Activated T-helper 2 cell treated with anti-CD3 and anti-CD28 coated beads, Interferon-gamma antibody, Interleukin-2, Interleukin-4, amounts not matched to agents 10 μg/mL and 5 μg/mL and 100 μg/mL, durations not matched to agents 14 hours and 24 hours and 36 hours (primary cell): ENCODE measurements at regions not wholly inside any gene's neighbourhood (a gene's known extent, or its start where the extent isn't known, plus 50 kb on each side); places are given as distances from the start of the nearest gene placed in this dataset.
"Not testable (repeated sequence)": the region's sequence is repeated elsewhere in the genome, so short reads cannot be mapped to it uniquely, and the experiment has no call there.

Experiments
- DNase-seq: peaks from one replicate; pipeline ENCODE4 v3.0.0; 2021; ENCODE audit warnings: low spot score
- H3K27ac Mint-ChIP-seq: one replicate; pipeline ENCODE4 v1.8.0; 2021; ENCODE audit warnings: mixed read lengths
- H3K27me3 Mint-ChIP-seq: one replicate; pipeline ENCODE4 v1.8.0; 2021; ENCODE audit warnings: low read depth, mixed read lengths
- H3K36me3 Mint-ChIP-seq: one replicate; pipeline ENCODE4 v1.8.0; 2021; ENCODE audit warnings: low read depth, mixed read lengths
- H3K4me1 Mint-ChIP-seq: one replicate; pipeline ENCODE4 v1.8.0; 2021; ENCODE audit warnings: low read depth, mixed read lengths
- H3K4me3 Mint-ChIP-seq: one replicate; pipeline ENCODE4 v1.8.0; 2021; ENCODE audit warnings: low read depth, mild to moderate bottlenecking, moderate library complexity, mixed read lengths
- H3K9me3 Mint-ChIP-seq: one replicate; pipeline ENCODE4 v1.8.0; 2021; ENCODE audit warnings: mixed read lengths
- intact Hi-C: fragments of 100-400 bp; cut with micrococcal nuclease; formaldehyde crosslinking; loops from one replicate; pipeline ENCODE4 v1.15.1; 2023

DNA sequence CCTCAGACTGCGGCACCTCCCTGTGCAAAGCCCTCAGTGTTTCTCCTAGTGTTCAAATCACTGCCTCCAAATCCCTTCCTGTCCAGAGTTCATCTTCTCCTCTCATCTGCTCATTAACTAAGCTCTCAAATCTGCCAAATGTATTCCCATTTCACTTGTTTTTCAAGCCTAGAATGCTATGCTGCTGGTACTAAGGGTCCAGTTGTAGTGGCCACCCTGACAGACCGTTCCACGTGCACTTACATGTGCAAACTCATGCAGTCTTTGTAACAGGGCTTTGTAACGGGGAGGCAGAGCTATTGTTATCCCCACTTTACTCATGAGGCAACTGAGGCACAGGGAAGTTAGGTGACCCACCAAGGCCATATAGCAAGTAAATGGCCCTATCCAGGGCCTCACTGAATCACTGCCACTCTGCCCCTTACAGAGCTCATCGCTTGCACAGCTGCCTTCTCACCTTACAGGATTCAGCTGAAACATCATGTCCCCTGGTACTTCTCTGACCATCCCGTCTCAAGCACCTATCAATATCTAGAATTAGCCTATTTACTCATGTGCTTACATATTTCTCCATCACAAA, 153.0 kb upstream of the PDE1C start:
- H3K36me3 Mint-ChIP-seq = no peaks in the 10 kb centered on the region
- no peak overlapping the region for H3K4me3 Mint-ChIP-seq
- no peaks in the 10 kb centered on the region for H3K9me3 Mint-ChIP-seq
- H3K27me3 Mint-ChIP-seq = no peaks in the 10 kb centered on the region
- intact Hi-C loops = no loop called here
- no peak overlapping the region for H3K27ac Mint-ChIP-seq
- DNase-seq = no peak
- no peaks in the 10 kb centered on the region for H3K4me1 Mint-ChIP-seq

DNA sequence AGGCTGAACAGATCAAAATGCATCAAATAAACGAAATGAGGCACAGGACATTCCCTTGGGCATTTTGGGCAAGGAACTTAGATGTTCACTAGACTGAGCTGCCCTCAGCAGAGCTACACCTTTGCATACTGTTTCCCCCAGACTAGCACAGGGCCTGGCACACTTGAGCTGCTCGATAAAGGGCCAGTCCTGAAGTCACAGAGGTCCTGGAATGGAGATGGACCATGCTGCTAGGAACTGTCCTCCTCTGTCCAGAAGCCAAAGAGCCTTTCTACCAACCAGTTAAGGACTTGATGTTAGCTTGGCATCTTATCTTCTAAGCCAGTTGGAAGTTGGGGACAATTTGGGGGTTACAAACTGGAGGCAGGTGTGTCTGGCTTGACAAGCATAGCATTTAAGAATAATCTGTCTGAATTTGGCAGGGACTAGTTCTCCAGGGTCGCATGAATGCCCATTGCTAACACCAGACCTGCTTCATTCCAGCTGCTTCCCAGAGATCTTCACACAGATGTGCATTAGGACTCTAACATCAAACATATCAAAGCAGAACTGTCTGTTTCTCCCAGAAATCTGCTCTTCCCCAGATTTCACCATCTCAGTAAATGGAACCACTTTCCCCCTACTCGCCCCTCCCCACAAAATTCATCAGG, 152.2 kb upstream of the PDE1C start:
- DNase-seq = no peak
- Mint-ChIP-seq H3K4me1 (no peaks in the 10 kb centered on the region), H3K36me3 (no peaks in the 10 kb centered on the region), H3K27me3 (no peaks in the 10 kb centered on the region), H3K9me3 (no peaks in the 10 kb centered on the region), H3K4me3 (no peak overlapping the region), H3K27ac (no peak overlapping the region)
- intact Hi-C loops = no loop called here

DNA sequence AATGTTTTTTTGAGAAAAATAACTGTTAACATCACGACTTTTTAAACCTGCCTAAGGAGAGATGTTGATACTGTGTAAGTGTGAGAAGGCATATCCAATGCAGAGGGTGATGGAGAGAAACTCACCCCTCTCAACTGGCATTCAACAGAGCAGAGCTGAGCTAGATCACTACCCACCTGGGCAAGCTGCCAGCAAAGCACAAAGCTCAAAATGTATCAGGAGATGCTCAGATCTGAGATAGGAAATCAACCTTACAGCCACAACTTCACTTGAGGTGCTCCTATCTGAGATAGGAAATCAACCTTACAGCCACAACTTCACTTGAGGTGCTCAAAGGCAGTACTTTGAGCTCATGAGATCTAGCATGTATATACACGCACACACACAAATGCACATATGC, 151.5 kb upstream of the PDE1C start:
- DNase-seq = no peak
- H3K36me3 Mint-ChIP-seq = no peaks in the 10 kb centered on the region
- H3K27ac Mint-ChIP-seq = no peak overlapping the region
- no peaks in the 10 kb centered on the region for H3K27me3 Mint-ChIP-seq
- no peaks in the 10 kb centered on the region for H3K9me3 Mint-ChIP-seq
- no peak overlapping the region for H3K4me3 Mint-ChIP-seq
- intact Hi-C loops = no loop called here
- no peaks in the 10 kb centered on the region for H3K4me1 Mint-ChIP-seq

DNA sequence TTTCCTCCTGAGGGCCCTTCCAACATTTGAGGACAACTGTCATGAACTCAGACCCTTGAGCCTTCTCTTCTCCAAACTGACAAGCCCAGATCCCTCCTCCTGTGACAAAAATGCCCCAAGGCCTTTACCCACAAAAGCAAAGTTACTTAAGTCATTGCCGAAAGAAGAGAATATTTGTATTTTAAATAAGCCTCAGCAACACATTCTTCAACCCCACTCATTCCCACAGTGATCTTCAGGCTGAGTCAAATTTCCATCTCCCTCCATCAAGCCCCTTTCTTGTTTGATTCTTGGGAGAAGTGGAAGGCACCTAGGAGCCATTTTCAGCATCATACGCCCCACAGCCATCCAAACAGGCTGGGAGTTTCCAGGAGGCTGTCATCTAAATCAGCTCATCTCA, 150.8 kb upstream of the PDE1C start:
- no peak overlapping the region for H3K4me3 Mint-ChIP-seq
- no peaks in the 10 kb centered on the region for H3K36me3 Mint-ChIP-seq
- no peaks in the 10 kb centered on the region for H3K9me3 Mint-ChIP-seq
- H3K27ac Mint-ChIP-seq = no peak overlapping the region
- H3K4me1 Mint-ChIP-seq = no peaks in the 10 kb centered on the region
- no peaks in the 10 kb centered on the region for H3K27me3 Mint-ChIP-seq
- intact Hi-C loops = no loop called here
- DNase-seq = no peak

DNA sequence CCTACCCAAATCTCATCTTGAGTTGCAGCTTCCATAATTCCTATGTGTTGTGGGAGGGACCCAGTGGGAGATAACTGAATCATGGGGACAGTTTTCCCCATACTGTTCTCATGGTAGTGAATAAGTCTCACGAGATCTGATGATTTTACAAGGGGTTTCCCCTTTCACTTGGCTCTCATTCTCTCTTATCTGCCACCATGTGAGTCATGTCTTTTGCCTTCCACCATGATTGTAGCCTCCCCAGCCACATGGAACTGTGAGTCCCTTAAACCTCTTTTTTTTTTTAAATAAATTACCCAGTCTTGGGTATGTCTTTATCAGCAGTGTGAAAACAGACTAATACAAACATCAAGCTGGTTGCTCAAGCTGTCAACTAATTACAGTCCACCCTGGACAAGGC, 149.6 kb upstream of the PDE1C start:
- H3K9me3 Mint-ChIP-seq, H3K4me3 Mint-ChIP-seq, H3K4me1 Mint-ChIP-seq, H3K36me3 Mint-ChIP-seq, H3K27me3 Mint-ChIP-seq, intact Hi-C loops, DNase-seq, H3K27ac Mint-ChIP-seq: not testable (repeated sequence)

DNA sequence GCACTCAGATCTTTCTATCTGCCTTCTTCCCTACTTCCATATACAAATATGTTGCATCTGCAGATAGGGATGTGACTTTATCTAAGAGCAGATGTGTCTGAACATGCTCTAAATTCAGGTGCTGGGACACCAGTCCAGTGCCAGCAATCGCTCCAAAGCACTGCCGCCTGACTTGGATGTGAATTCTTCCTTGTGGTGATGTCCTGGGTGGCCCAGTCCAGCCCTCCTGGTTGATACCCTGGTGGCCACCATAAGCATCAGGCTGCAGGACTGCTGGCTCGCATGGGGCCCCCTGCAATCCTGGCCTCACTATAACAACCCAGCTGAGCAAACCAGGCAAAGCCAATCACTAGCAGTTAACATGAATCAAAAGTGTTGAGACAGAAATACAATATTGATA, 149.2 kb upstream of the PDE1C start:
- no peaks in the 10 kb centered on the region for H3K4me1 Mint-ChIP-seq
- no peak for DNase-seq
- H3K27me3 Mint-ChIP-seq = no peaks in the 10 kb centered on the region
- H3K4me3 Mint-ChIP-seq = no peak overlapping the region
- H3K27ac Mint-ChIP-seq = no peak overlapping the region
- no peaks in the 10 kb centered on the region for H3K36me3 Mint-ChIP-seq
- no peaks in the 10 kb centered on the region for H3K9me3 Mint-ChIP-seq
- intact Hi-C loops = no loop called here

DNA sequence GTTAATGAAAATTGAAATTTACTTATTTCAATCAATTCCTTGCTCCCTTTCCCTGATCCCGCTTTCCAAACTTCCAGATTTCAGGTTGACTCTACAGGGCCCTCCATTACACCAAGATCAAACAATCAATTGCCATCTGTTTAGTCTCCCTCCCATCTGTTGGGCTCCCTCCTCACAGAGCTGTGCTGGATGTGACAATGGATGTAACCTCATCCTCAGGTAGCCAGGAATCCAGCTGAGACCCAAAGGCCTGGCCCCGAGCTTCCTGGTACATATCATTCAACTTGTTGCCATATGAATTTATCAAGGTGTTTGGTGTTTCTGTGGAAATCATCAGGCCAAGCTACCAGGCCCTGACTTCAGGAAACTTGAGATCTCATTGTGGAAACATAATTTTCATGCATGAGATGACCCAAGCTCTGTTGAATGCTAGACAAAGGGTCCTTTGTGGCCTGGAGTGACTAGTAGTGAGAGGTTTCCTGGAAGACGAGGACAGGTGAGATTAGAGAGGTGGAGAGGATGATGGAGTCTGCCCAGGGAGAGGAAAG, 148.6 kb upstream of the PDE1C start:
- DNase-seq = no peak
- no peaks in the 10 kb centered on the region for H3K27me3 Mint-ChIP-seq
- no peaks in the 10 kb centered on the region for H3K4me1 Mint-ChIP-seq
- intact Hi-C loops = no loop called here
- no peaks in the 10 kb centered on the region for H3K9me3 Mint-ChIP-seq
- H3K36me3 Mint-ChIP-seq = no peaks in the 10 kb centered on the region
- no peak overlapping the region for H3K4me3 Mint-ChIP-seq
- no peak overlapping the region for H3K27ac Mint-ChIP-seq

DNA sequence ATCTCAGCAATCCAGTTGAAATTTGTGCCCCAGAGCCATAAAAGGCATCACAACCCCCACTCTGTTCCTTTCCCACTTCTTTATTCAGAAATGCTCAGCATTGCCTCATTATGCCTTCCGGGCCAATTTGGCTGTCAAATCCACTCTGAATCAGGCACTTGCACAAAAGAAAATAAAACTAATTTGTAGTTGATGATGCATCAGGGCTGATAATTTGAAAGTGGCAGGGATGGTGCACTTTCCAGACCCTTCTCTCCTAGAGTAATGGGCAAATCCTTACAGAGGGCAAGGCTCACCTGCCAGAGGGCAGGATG, 147.9 kb upstream of the PDE1C start:
- H3K27ac Mint-ChIP-seq = no peak overlapping the region
- intact Hi-C loops = no loop called here
- no peaks in the 10 kb centered on the region for H3K9me3 Mint-ChIP-seq
- DNase-seq = no peak
- H3K36me3 Mint-ChIP-seq = no peaks in the 10 kb centered on the region
- H3K4me1 Mint-ChIP-seq = no peaks in the 10 kb centered on the region
- no peak overlapping the region for H3K4me3 Mint-ChIP-seq
- H3K27me3 Mint-ChIP-seq = no peaks in the 10 kb centered on the region

DNA sequence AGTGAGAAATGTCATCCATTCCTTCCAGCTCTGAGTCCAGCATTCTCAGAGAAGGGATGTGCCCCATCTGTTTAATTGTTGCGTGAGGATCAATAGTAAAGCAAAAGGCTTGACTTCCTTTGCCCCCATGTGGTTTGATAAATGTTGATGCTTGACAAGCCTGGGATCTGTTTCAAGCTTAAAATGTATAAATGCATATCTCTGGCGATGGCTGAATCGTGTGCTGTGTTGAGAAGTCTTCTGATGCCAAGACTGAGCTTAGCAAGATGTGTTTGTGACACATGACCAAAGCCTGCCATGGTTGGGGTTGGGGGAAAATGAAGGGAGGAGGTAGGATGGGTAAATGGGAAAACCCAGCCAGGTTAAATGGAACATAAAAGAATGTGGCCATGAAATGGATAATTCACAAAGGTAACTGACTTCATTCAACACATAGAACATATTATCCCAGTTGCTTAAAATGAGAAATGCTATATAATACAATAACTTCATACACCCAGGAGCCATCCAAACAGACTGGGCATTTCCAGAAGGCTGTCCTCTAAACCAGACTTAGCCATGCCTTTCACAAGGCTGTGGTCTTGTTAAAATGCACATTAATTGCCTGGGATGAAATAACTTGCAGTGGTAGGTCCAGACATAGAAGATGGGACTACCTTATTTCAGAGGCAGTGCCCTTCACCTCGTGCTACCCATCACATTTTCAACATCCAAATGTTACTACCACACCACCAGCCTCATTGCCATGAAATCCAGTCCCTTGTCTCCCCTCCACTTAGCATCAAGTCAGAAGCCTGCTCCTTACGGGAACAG, 147.3 kb upstream of the PDE1C start:
- Mint-ChIP-seq H3K27ac (no peak overlapping the region), H3K4me3 (no peak overlapping the region), H3K36me3 (no peaks in the 10 kb centered on the region), H3K4me1 (no peaks in the 10 kb centered on the region), H3K27me3 (no peaks in the 10 kb centered on the region), H3K9me3 (no peaks in the 10 kb centered on the region)
- intact Hi-C loops = no loop called here
- no peak for DNase-seq

DNA sequence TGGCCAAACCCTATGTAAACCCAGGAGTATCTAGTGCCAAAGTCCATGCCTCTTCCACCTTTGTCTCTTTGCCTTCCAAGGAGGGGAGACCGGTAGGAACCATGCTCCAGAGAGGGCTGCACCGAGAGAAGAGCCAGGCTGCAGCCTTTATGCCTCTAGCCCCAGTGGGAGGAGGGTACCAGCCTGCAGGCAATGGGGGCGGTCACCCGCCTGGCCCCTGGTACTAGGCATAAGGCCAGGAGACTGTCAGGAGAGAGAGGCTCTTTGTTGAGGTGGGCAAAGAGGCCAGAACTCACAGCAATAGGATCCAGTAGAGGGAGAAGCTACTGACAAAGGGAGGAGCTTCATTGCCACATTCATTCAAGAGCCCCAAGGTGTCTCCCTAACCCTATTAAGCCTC, 146.6 kb upstream of the PDE1C start:
- intact Hi-C loops = no loop called here
- Mint-ChIP-seq H3K36me3 (no peaks in the 10 kb centered on the region), H3K9me3 (no peaks in the 10 kb centered on the region), H3K4me3 (no peak overlapping the region), H3K4me1 (no peaks in the 10 kb centered on the region), H3K27me3 (no peaks in the 10 kb centered on the region), H3K27ac (no peak overlapping the region)
- DNase-seq = no peak

DNA sequence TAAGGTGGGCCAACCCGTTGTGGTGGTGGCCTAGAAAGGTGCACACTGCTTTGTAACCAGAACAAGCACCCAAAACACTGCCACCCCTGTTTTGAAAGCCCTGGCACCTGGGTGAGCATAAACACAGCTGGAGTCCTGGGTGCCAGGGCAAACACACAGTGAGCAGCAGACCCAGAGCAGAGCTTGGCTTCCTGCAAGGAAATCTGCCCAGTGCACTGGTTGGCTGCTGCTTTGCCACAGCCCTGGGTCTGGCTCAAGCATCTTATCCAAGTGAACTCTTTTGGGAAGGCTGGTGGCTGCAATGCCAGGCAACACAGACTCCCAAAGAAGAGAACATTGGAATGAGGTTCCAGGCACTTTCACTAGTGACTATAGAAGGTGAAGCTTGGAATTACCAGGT, 145.5 kb upstream of the PDE1C start:
- Mint-ChIP-seq H3K9me3 (no peaks in the 10 kb centered on the region), H3K27me3 (no peaks in the 10 kb centered on the region), H3K4me1 (no peaks in the 10 kb centered on the region), H3K36me3 (no peaks in the 10 kb centered on the region), H3K27ac (no peak overlapping the region), H3K4me3 (no peak overlapping the region)
- no peak for DNase-seq
- intact Hi-C loops = no loop called here

DNA sequence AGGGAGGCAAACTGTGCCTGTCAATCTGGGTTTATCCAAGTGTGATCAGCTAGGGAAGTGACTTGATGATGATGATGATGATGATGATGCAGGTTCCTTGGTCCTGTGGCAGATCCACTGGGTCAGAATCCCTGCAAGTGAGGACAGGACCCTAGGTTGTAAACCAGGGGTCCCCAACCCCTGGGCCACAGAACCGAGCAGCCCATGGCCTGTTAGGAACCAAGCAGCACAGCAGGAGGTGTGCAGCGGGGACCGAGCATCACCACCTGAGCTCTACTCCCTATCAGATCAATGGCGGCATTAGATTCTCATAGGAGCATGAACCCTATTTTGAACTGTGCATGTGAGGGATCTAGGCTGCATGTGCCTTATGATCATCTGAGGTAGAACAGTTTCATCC, 144.7 kb upstream of the PDE1C start:
- Mint-ChIP-seq H3K9me3 (no peaks in the 10 kb centered on the region), H3K27me3 (no peaks in the 10 kb centered on the region), H3K4me3 (no peak overlapping the region), H3K27ac (no peak overlapping the region), H3K4me1 (no peaks in the 10 kb centered on the region), H3K36me3 (no peaks in the 10 kb centered on the region)
- no peak for DNase-seq
- intact Hi-C loops = loop anchor here (5.0 kb wide), 1 partner anchor 473 kb away; no protein-coding TSS in a partner anchor

DNA sequence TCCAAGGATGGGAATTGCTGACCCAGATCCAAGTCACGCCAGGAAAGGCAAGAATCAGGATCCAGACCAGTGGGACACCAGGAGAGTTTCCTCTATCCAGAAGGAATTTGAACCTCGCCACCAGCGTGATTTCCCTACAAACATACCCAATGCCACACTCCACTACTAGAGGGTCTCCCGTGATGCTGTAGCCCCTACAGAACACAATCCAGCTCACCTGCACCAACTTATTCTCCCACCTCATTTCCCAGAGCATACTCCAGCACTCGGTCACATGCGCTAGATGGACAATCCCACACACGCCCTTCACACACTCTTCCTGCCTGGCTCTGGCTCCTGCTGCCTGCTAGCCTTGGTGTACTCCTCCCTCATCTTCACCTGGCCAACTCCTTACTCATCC, 142.1 kb upstream of the PDE1C start:
- no peaks in the 10 kb centered on the region for H3K4me1 Mint-ChIP-seq
- H3K36me3 Mint-ChIP-seq = no peaks in the 10 kb centered on the region
- H3K27me3 Mint-ChIP-seq = no peaks in the 10 kb centered on the region
- no peak for DNase-seq
- no peak overlapping the region for H3K4me3 Mint-ChIP-seq
- no peak overlapping the region for H3K27ac Mint-ChIP-seq
- no peaks in the 10 kb centered on the region for H3K9me3 Mint-ChIP-seq
- intact Hi-C loops = loop anchor here (5.0 kb wide), 1 partner anchor 470 kb away; no protein-coding TSS in a partner anchor
